H1 (cell line): ENCODE measurements at regions not wholly inside any gene's neighbourhood (a gene's known extent, or its start where the extent isn't known, plus 50 kb on each side); places are given as distances from the start of the nearest gene placed in this dataset.

Experiments used
- BACH1 ChIP-seq: IDR thresholded peaks from 2 replicates; pipeline ENCODE4 v1.6.1; 2012; ENCODE audit warnings: low read length, improper control_type of control experiment
- BCL11A ChIP-seq, 2 experiments: IDR thresholded peaks; one replicate each; pipeline ENCODE4 v1.6.1; 2011; ENCODE audit warnings: low read depth in 2 of 2, low read length in 2 of 2, mild to moderate bottlenecking in 2 of 2
- CHD1 ChIP-seq: IDR thresholded peaks from 2 replicates; pipeline ENCODE4 v1.6.1; 2012; ENCODE audit warnings: low read depth, low read length, improper control_type of control experiment
- EP300 ChIP-seq, 2 experiments: IDR thresholded peaks; 1 replicate in 1 of 2; 2 replicates in 1 of 2; pipeline ENCODE4 v1.6.1; 2011 to 2012; ENCODE audit warnings: low read depth in 2 of 2, low read length in 2 of 2, mild to moderate bottlenecking in 2 of 2, borderline replicate concordance in 1 of 2, inconsistent platforms in 1 of 2, moderate library complexity in 1 of 2
- KDM4A ChIP-seq: IDR thresholded peaks from one replicate; pipeline ENCODE4 v1.7.1; 2012; ENCODE audit warnings: low read depth, mild to moderate bottlenecking, moderate library complexity, low read length, inconsistent platforms; ENCODE audit not compliant: severe bottlenecking
- MAX ChIP-seq: IDR thresholded peaks from 2 replicates; pipeline ENCODE4 v1.6.1; 2012; ENCODE audit warnings: inconsistent platforms
- SUZ12 ChIP-seq: fragments of 200-600 bp; sonication (generic); IDR thresholded peaks from 2 replicates; pipeline ENCODE4 v1.6.1; 2012; ENCODE audit warnings: mild to moderate bottlenecking, inconsistent platforms, low read length, moderate library complexity, mixed read lengths
- TAF7 ChIP-seq: optimal IDR thresholded peaks from 2 replicates; pipeline ENCODE3; 2011; ENCODE audit warnings: low read depth, mild to moderate bottlenecking, inconsistent platforms, low read length, moderate library complexity, borderline replicate concordance

- TF ChIP-seq EP300 (IDR thresholded peaks at IDR 0.05; ENCODE audit: borderline replicate concordance in 1 of 2, low read depth in 2 of 2, low read length in 2 of 2) (no peak), MAX (no peak), BACH1 (no peak), SUZ12 (no peak), TAF7 (no peak), KDM4A (no peak), BCL11A (IDR thresholded peaks at IDR 0.05; ENCODE audit: low read depth in 2 of 2, low read length in 2 of 2) (no peak), CHD1 (no peak)
- TF ChIP-seq, all 59 proteins: peak for 0
These were observed 381.0 kb downstream of the TOX3 start (continued) for GRCh38 chr16:52165961-52166360.
